ENCODE measurements at regions not wholly inside any gene's neighbourhood (a gene's known extent, or its start where the extent isn't known, plus 50 kb on each side); places are given as distances from the start of the nearest gene placed in this dataset.

- no peaks in the 10 kb centered on the region for H3K27me3 ChIP-seq (ENCODE audit: low read depth, low read length)
Measured at GRCh38 chr6:82006027-82006738, 241.4 kb downstream of the IBTK start.

GRCh38 chr6:82000551-82000950, 247.0 kb downstream of the IBTK start:
- Histone ChIP-seq H3K9me3 (ENCODE audit: insufficient read depth, low read length) (no peaks in the 10 kb centered on the region), H3K4me1 (ENCODE audit: low read length) (peaks cover 48% of the 10 kb centered on the region), H3K4me3 (ENCODE audit: low read length) (no peak overlapping the region), H3K27me3 (ENCODE audit: low read depth, low read length) (no peaks in the 10 kb centered on the region), H3K4me2 (ENCODE audit: low read length) (no peak overlapping the region), H2AFZ (ENCODE audit: low read depth, low read length) (no peak overlapping the region), H3K36me3 (replicated peaks; ENCODE audit: low read depth, low read length) (no peaks in the 10 kb centered on the region), H3K27ac (ENCODE audit: low read length) (no peak overlapping the region), H3K79me2 (ENCODE audit: low read length) (no peaks in the 10 kb centered on the region), H3K9ac (ENCODE audit: low read length) (no peak overlapping the region), H4K20me1 (ENCODE audit: insufficient read depth, low read length) (no peaks in the 10 kb centered on the region)
- TF ChIP-seq EZH2phosphoT487 (IDR thresholded peaks at IDR 0.05; ENCODE audit: low read depth), result no peak
- TF ChIP-seq CTCF (IDR thresholded peaks at IDR 0.05; ENCODE audit: low read depth, low read length), result no peak

More at GRCh38 chr6:82006027-82006738, 241.4 kb downstream of the IBTK start:
- Histone ChIP-seq H3K4me3 (ENCODE audit: low read length) (no peak overlapping the region), H3K36me3 (replicated peaks; ENCODE audit: low read depth, low read length) (no peaks in the 10 kb centered on the region), H3K9me3 (ENCODE audit: insufficient read depth, low read length) (peaks cover 6% of the 10 kb centered on the region; the same call in 1 of the 2 replicates), H4K20me1 (ENCODE audit: insufficient read depth, low read length) (no peaks in the 10 kb centered on the region), H3K9ac (ENCODE audit: low read length) (no peak overlapping the region), H2AFZ (ENCODE audit: low read depth, low read length) (no peak overlapping the region), H3K4me2 (ENCODE audit: low read length) (no peak overlapping the region), H3K4me1 (ENCODE audit: low read length) (peaks cover 25% of the 10 kb centered on the region), H3K27ac (ENCODE audit: low read length) (no peak overlapping the region), H3K79me2 (ENCODE audit: low read length) (no peaks in the 10 kb centered on the region)
- TF ChIP-seq EZH2phosphoT487 (IDR thresholded peaks at IDR 0.05; ENCODE audit: low read depth) (no peak), CTCF (IDR thresholded peaks at IDR 0.05; ENCODE audit: low read depth, low read length) (peak; percentile 88)

- H3K27ac ChIP-seq (ENCODE audit: low read length), result no peak overlapping the region
- H2AFZ ChIP-seq (ENCODE audit: low read depth, low read length), result no peak overlapping the region
- no peaks in the 10 kb centered on the region for H3K36me3 ChIP-seq (replicated peaks; ENCODE audit: low read depth, low read length)
- H3K4me1 ChIP-seq (ENCODE audit: low read length), result peaks cover 45% of the 10 kb centered on the region
- no peaks in the 10 kb centered on the region for H3K27me3 ChIP-seq (ENCODE audit: low read depth, low read length)
- no peak overlapping the region for H3K4me2 ChIP-seq (ENCODE audit: low read length)
- no peak overlapping the region for H3K4me3 ChIP-seq (ENCODE audit: low read length)
- H3K79me2 ChIP-seq (ENCODE audit: low read length), result no peaks in the 10 kb centered on the region
- TF ChIP-seq EZH2phosphoT487 (IDR thresholded peaks at IDR 0.05; ENCODE audit: low read depth) (no peak), CTCF (IDR thresholded peaks at IDR 0.05; ENCODE audit: low read depth, low read length) (no peak)
- H3K9ac ChIP-seq (ENCODE audit: low read length), result no peak overlapping the region
- no peaks in the 10 kb centered on the region for H3K9me3 ChIP-seq (ENCODE audit: insufficient read depth, low read length)
- H4K20me1 ChIP-seq (ENCODE audit: insufficient read depth, low read length), result no peaks in the 10 kb centered on the region
Measured at GRCh38 chr6:81999826-82000225, 247.3 kb upstream of the TENT5A start.

GRCh38 chr6:81999270-81999669, 246.8 kb upstream of the TENT5A start:
- Histone ChIP-seq H3K27me3 (ENCODE audit: low read depth, low read length) (no peaks in the 10 kb centered on the region), H3K4me1 (ENCODE audit: low read length) (peaks cover 42% of the 10 kb centered on the region), H3K9ac (ENCODE audit: low read length) (no peak overlapping the region), H3K79me2 (ENCODE audit: low read length) (no peaks in the 10 kb centered on the region), H4K20me1 (ENCODE audit: insufficient read depth, low read length) (no peaks in the 10 kb centered on the region), H3K4me3 (ENCODE audit: low read length) (no peak overlapping the region), H3K27ac (ENCODE audit: low read length) (no peak overlapping the region), H3K9me3 (ENCODE audit: insufficient read depth, low read length) (no peaks in the 10 kb centered on the region), H3K4me2 (ENCODE audit: low read length) (no peak overlapping the region), H2AFZ (ENCODE audit: low read depth, low read length) (no peak overlapping the region), H3K36me3 (replicated peaks; ENCODE audit: low read depth, low read length) (no peaks in the 10 kb centered on the region)
- TF ChIP-seq EZH2phosphoT487 (IDR thresholded peaks at IDR 0.05; ENCODE audit: low read depth) (no peak), CTCF (IDR thresholded peaks at IDR 0.05; ENCODE audit: low read depth, low read length) (no peak)
